AG04450 (cell line): ENCODE measurements at regions not wholly inside any gene's neighbourhood (a gene's known extent, or its start where the extent isn't known, plus 50 kb on each side); places are given as distances from the start of the nearest gene placed in this dataset.

Experiments
- CTCF ChIA-PET: fragments of 300-600, 350-600 bp; formaldehyde crosslinking; extraction: SDS; loops from one replicate; lab custom pipeline; 2022; ENCODE audit warnings: antibody characterized with exemption, inconsistent platforms; lab: Charles Lee
- POLR2A ChIA-PET: fragments of 350-600 bp; formaldehyde crosslinking; extraction: SDS; loops from one replicate; lab custom pipeline; 2021; ENCODE audit warnings: antibody characterized with exemption, inconsistent platforms; lab: Yijun Ruan, JAX
- DNase-seq: peaks from one replicate; pipeline ENCODE4 v3.0.0-alpha.2; 2011; ENCODE audit warnings: low read depth, low spot score
- H3K27ac ChIP-seq: one replicate; pipeline ENCODE4 v1.5.1; 2012; ENCODE audit warnings: low read depth, low read length, control low read depth
- H3K27me3 ChIP-seq: one replicate; pipeline ENCODE4 v1.6.0; 2012; ENCODE audit warnings: low read length; ENCODE audit not compliant: control insufficient read depth, insufficient read depth
- H3K4me3 ChIP-seq: 2 replicates; pipeline ENCODE4 v1.5.1; 2011; ENCODE audit warnings: mild to moderate bottlenecking, low read depth, low read length, control low read depth
- H3K9me3 ChIP-seq: 2 replicates; pipeline ENCODE4 v1.5.1; 2012; ENCODE audit warnings: low read length; ENCODE audit not compliant: control insufficient read depth, insufficient read depth
- TF ChIP-seq, protein P1 (sequence below): IDR thresholded peaks from 2 replicates; pipeline ENCODE4 v1.5.1; 2011; ENCODE audit warnings: low read depth, low read length, control low read depth, inconsistent platforms

DNA sequence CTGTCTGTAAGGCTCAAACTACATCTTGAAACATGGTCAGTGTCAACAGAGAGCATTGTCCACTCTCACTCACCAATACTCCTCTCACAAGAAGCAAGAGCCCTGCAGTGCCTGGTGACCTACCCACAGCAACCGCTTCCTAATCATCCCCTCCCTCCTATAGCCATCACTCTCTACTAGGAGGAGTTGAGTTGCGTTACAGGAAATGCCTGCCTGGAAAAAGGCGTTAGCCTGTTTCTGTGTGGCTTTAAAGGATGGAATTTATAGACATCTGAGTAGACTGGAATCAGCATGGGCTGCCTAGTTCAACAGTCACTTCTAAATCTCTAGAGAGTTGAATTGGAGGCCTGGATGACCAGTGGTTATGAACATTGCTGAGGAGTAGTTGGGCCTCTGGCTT, 108.3 kb upstream of the FER start:
- ChIA-PET CTCF (interaction anchor here (5.9 kb wide), 1 partner anchor 117 kb away, joined by 30 read pairs; no protein-coding TSS in a partner anchor), POLR2A (no interaction called here)
- TF ChIP-seq, protein P1, sequence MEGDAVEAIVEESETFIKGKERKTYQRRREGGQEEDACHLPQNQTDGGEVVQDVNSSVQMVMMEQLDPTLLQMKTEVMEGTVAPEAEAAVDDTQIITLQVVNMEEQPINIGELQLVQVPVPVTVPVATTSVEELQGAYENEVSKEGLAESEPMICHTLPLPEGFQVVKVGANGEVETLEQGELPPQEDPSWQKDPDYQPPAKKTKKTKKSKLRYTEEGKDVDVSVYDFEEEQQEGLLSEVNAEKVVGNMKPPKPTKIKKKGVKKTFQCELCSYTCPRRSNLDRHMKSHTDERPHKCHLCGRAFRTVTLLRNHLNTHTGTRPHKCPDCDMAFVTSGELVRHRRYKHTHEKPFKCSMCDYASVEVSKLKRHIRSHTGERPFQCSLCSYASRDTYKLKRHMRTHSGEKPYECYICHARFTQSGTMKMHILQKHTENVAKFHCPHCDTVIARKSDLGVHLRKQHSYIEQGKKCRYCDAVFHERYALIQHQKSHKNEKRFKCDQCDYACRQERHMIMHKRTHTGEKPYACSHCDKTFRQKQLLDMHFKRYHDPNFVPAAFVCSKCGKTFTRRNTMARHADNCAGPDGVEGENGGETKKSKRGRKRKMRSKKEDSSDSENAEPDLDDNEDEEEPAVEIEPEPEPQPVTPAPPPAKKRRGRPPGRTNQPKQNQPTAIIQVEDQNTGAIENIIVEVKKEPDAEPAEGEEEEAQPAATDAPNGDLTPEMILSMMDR, result no peak
- no peak for DNase-seq
- no peak overlapping the region for H3K4me3 ChIP-seq
- H3K27ac ChIP-seq, result no peak overlapping the region
- H3K9me3 ChIP-seq, result no peaks in the 10 kb centered on the region
- no peaks in the 10 kb centered on the region for H3K27me3 ChIP-seq

DNA sequence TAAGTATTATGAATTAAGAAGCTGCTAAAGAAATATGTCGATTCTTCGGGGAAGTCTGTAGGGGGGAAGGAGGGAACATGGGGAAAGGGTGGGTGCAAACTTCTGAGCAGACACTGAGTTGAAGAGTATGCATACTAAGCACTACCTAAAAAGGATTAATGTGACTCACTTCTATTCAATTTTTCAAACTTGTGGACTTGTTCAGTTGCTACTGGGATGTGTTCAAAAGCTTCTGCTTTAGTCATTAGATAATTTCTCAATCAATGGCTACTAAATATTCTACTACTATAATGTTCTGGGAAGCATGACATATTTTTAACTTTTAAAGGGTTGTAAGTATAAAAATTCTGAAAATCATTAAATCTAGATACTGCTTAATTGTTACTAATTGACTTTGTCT, 109.7 kb upstream of the FER start:
- no peak for DNase-seq
- POLR2A ChIA-PET, result no interaction called here
- no peak overlapping the region for H3K27ac ChIP-seq
- no peaks in the 10 kb centered on the region for H3K9me3 ChIP-seq
- CTCF ChIA-PET, result interaction anchor here (0.6 to 5.9 kb wide), 3 partner anchors 9 to 786 kb away, joined by 3 to 30 read pairs (median 4); no protein-coding TSS in a partner anchor
- H3K4me3 ChIP-seq, result no peak overlapping the region
- no peaks in the 10 kb centered on the region for H3K27me3 ChIP-seq
- TF ChIP-seq, protein P1, result no peak

DNA sequence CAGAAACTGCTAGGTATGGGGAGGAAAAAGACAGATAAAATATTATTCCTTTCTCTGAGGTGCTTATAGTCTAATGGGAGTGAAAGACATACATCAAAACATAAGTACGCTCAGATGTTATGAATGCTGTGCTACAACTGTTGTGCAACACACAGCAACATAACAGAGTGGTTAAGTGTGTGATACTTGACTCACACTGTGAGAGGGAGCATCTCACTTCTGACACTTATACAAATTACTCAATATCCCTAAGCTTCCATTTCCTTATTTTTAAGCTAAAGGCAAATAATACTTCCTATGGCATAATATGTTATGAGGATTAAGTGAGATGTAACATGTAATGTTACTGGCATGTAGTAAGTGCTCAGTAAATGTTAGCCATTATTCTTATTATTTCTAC, 110.6 kb upstream of the FER start:
- no peaks in the 10 kb centered on the region for H3K9me3 ChIP-seq
- H3K27ac ChIP-seq, result no peak overlapping the region
- CTCF ChIA-PET, result interaction anchor here (1.0 to 5.9 kb wide), 2 partner anchors 8 to 115 kb away, joined by 3 to 30 read pairs; no protein-coding TSS in a partner anchor
- POLR2A ChIA-PET, result no interaction called here
- no peak overlapping the region for H3K4me3 ChIP-seq
- DNase-seq, result no peak
- H3K27me3 ChIP-seq, result no peaks in the 10 kb centered on the region
- TF ChIP-seq, protein P1, result no peak

DNA sequence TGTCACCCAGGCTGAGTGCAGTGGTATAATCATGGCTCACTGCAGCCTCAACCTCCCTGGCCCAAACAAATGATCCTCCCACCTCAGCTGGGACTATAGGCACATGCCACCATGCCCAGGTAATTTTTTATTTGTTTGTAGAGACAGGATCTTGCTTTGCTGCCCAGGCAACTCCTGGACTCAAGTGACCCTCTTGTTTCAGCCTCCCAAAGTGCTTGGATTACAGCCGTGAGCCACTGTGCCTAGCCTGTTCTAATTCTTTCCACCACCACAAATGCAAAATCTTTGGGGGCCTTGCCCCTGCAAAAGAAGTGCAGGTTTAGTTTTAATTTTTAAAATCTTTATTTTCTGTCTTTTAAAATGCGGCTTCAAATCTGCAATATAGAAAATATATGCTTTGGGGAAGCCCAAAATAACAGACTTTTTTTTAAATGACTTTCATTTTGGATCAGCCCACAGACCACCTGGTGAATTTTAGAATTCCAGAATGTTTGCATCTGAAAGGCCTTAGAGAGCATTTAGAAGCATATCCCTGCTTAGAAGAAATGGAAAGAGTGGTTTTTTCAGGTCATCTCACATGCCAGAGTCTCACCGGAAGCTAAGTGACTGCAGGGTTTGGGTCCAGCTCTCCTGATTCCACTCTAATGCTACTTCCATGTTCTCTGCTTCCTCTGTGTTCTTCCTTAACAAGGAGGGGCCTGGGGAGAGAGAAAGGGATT, 111.4 kb upstream of the FER start:
- Histone ChIP-seq H3K4me3 (no peak overlapping the region), H3K27me3 (no peaks in the 10 kb centered on the region), H3K27ac (no peak overlapping the region), H3K9me3 (no peaks in the 10 kb centered on the region)
- no peak for DNase-seq
- POLR2A ChIA-PET, result no interaction called here
- CTCF ChIA-PET, result no interaction called here
- TF ChIP-seq, protein P1, result no peak

DNA sequence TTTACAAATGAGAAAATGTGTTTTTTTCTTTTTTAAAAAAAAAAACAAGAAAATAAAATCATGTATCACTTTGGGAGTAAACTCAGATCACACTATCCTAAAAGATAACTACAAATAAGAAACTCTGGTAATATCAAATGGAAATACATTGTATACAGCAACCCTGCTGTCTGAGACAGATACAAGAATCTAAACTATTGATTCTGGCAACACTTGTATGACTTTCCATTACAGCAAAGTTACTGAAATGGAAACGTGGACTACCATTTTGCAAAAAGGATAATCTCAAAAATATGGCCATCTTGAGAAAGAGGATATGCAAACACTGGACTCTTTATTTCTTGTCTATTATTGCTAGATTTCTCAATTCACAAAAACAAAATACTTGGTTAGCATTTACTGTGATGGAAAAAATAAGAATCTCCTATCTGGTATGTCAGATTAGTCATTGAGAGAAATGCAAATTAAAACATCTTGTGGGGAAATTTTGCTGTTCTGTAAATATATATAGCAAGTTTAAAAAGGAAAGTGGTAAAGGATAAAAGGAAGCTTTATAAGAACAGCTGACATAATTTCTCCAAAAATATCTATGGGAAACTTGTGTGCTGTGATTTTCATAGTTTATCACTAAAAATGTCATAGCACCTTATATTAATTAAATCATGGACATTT, 112.9 kb upstream of the FER start:
- ChIA-PET CTCF (no interaction called here), POLR2A (no interaction called here)
- TF ChIP-seq, protein P1, result no peak
- no peaks in the 10 kb centered on the region for H3K27me3 ChIP-seq
- no peak overlapping the region for H3K4me3 ChIP-seq
- H3K9me3 ChIP-seq, result no peaks in the 10 kb centered on the region
- H3K27ac ChIP-seq, result no peak overlapping the region
- DNase-seq, result no peak
